HepG2 (cell line): ENCODE measurements at regions not wholly inside any gene's neighbourhood (a gene's known extent, or its start where the extent isn't known, plus 50 kb on each side); places are given as distances from the start of the nearest gene placed in this dataset.

Experiments used
- CAMTA2 ChIP-seq: sonication (generic); formaldehyde crosslinking; IDR thresholded peaks from 2 replicates; pipeline ENCODE4 v1.4.0; 2020; ENCODE audit warnings: mild to moderate bottlenecking, missing genetic modification reagents, borderline replicate concordance
- CHCHD3 ChIP-seq: sonication (generic); formaldehyde crosslinking; IDR thresholded peaks from 2 replicates; pipeline ENCODE4 v1.8.0; 2022; ENCODE audit warnings: mild to moderate bottlenecking, missing genetic modification reagents, moderate library complexity
- ELF4 ChIP-seq: sonication (generic); formaldehyde crosslinking; IDR thresholded peaks from 2 replicates; pipeline ENCODE4 v1.5.0; 2020; ENCODE audit warnings: missing genetic modification reagents, mild to moderate bottlenecking, moderate library complexity, borderline replicate concordance
- FOXM1 ChIP-seq: sonication (generic); formaldehyde crosslinking; IDR thresholded peaks from 2 replicates; pipeline ENCODE4 v1.5.0; 2020; ENCODE audit warnings: missing genetic modification reagents
- JUN ChIP-seq: sonication (generic); formaldehyde crosslinking; IDR thresholded peaks from 2 replicates; pipeline ENCODE4 v1.4.0; 2020; ENCODE audit warnings: mild to moderate bottlenecking, missing genetic modification reagents
- KAT7 ChIP-seq: IDR thresholded peaks from 2 replicates; pipeline ENCODE4 v1.6.1; 2018; ENCODE audit warnings: borderline replicate concordance, missing compliant biosample characterization
- MBD4 ChIP-seq: IDR thresholded peaks from 2 replicates; pipeline ENCODE4 v1.6.1; 2012; ENCODE audit warnings: low read length, inconsistent platforms, borderline replicate concordance
- MTERF4 ChIP-seq: sonication (generic); formaldehyde crosslinking; IDR thresholded peaks from 2 replicates; pipeline ENCODE4 v1.8.0; 2023; ENCODE audit warnings: mild to moderate bottlenecking, missing genetic modification reagents
- NFE2 ChIP-seq: sonication (generic); formaldehyde crosslinking; IDR thresholded peaks from 2 replicates; pipeline ENCODE4 v1.4.0; 2020; ENCODE audit warnings: missing genetic modification reagents
- NFYB ChIP-seq: sonication (generic); formaldehyde crosslinking; IDR thresholded peaks from 2 replicates; pipeline ENCODE4 v1.4.0; 2020; ENCODE audit warnings: missing genetic modification reagents
- PAWR ChIP-seq: sonication (generic); formaldehyde crosslinking; IDR thresholded peaks from 2 replicates; pipeline ENCODE4 v1.4.0; 2020; ENCODE audit warnings: missing genetic modification reagents, mild to moderate bottlenecking, borderline replicate concordance
- RORA ChIP-seq: sonication (generic); formaldehyde crosslinking; IDR thresholded peaks from 2 replicates; pipeline ENCODE4 v1.5.0; 2020; ENCODE audit warnings: mild to moderate bottlenecking, missing genetic modification reagents, moderate library complexity
- YEATS4 ChIP-seq: sonication (generic); formaldehyde crosslinking; IDR thresholded peaks from 2 replicates; pipeline ENCODE4 v1.4.0; 2020; ENCODE audit warnings: missing genetic modification reagents, borderline replicate concordance
- ZNF251 ChIP-seq: sonication (generic); formaldehyde crosslinking; IDR thresholded peaks from 2 replicates; pipeline ENCODE4 v1.9.0; 2021; ENCODE audit warnings: mild to moderate bottlenecking, missing genetic modification reagents
- ZNF557 ChIP-seq: sonication (generic); formaldehyde crosslinking; IDR thresholded peaks from 2 replicates; pipeline ENCODE4 v1.4.0; 2020; ENCODE audit warnings: missing genetic modification reagents
- ZNF598 ChIP-seq: sonication (generic); formaldehyde crosslinking; IDR thresholded peaks from 2 replicates; pipeline ENCODE4 v1.5.1; 2020; ENCODE audit warnings: mild to moderate bottlenecking, missing genetic modification reagents, borderline replicate concordance
- TF ChIP-seq, protein P1 (sequence below): sonication (generic); formaldehyde crosslinking; IDR thresholded peaks from 2 replicates; pipeline ENCODE4 v1.5.1; 2020; ENCODE audit warnings: mild to moderate bottlenecking, missing genetic modification reagents, borderline replicate concordance
- TF ChIP-seq, protein P2 (sequence below): sonication (generic); formaldehyde crosslinking; IDR thresholded peaks from 2 replicates; pipeline ENCODE4 v1.5.0; 2020; ENCODE audit warnings: mild to moderate bottlenecking, missing genetic modification reagents
- TF ChIP-seq, protein P3 (sequence below): sonication (generic); formaldehyde crosslinking; IDR thresholded peaks from 2 replicates; pipeline ENCODE4 v1.4.0; 2020; ENCODE audit warnings: mild to moderate bottlenecking, missing genetic modification reagents
- TF ChIP-seq, protein P4 (sequence below): sonication (generic); formaldehyde crosslinking; IDR thresholded peaks from 2 replicates; pipeline ENCODE4 v1.4.0; 2020; ENCODE audit warnings: mild to moderate bottlenecking, missing genetic modification reagents
- TF ChIP-seq, protein P5 (sequence below): sonication (generic); formaldehyde crosslinking; IDR thresholded peaks from 2 replicates; pipeline ENCODE4 v1.8.1; 2023; ENCODE audit warnings: missing genetic modification reagents, mild to moderate bottlenecking, borderline replicate concordance

- TF ChIP-seq, protein P1, sequence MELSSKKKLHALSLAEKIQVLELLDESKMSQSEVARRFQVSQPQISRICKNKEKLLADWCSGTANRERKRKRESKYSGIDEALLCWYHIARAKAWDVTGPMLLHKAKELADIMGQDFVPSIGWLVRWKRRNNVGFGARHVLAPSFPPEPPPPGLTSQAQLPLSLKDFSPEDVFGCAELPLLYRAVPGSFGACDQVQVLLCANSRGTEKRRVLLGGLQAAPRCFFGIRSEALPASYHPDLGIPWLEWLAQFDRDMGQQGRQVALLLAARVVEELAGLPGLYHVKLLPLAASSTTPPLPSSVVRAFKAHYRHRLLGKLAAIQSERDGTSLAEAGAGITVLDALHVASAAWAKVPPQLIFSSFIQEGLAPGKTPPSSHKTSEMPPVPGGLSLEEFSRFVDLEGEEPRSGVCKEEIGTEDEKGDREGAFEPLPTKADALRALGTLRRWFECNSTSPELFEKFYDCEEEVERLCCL: 0 out of 2 replicates have a peak, but pooled peaks have one; percentile 10
- TF ChIP-seq MTERF4 (no peak), NFYB (no peak), FOXM1 (CRISPR knock-in tag) (no peak), NFE2 (no peak), CHCHD3 (CRISPR knock-in tag) (no peak), ELF4 (no peak), PAWR (no peak), MBD4 (no peak), CAMTA2 (CRISPR knock-in tag) (no peak), RORA (CRISPR knock-in tag) (no peak), JUN (CRISPR knock-in tag) (no peak), ZNF251 (CRISPR knock-in tag) (no peak), ZNF557 (no peak), KAT7 (CRISPR knock-in tag) (no peak), YEATS4 (CRISPR knock-in tag) (peak; percentile 65; the same call in 1 of the 2 replicates), ZNF598 (CRISPR knock-in tag) (no peak)
- TF ChIP-seq, protein P2, sequence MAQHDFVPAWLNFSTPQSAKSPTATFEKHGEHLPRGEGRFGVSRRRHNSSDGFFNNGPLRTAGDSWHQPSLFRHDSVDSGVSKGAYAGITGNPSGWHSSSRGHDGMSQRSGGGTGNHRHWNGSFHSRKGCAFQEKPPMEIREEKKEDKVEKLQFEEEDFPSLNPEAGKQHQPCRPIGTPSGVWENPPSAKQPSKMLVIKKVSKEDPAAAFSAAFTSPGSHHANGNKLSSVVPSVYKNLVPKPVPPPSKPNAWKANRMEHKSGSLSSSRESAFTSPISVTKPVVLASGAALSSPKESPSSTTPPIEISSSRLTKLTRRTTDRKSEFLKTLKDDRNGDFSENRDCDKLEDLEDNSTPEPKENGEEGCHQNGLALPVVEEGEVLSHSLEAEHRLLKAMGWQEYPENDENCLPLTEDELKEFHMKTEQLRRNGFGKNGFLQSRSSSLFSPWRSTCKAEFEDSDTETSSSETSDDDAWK (CRISPR knock-in tag): no peak
- TF ChIP-seq, protein P3, sequence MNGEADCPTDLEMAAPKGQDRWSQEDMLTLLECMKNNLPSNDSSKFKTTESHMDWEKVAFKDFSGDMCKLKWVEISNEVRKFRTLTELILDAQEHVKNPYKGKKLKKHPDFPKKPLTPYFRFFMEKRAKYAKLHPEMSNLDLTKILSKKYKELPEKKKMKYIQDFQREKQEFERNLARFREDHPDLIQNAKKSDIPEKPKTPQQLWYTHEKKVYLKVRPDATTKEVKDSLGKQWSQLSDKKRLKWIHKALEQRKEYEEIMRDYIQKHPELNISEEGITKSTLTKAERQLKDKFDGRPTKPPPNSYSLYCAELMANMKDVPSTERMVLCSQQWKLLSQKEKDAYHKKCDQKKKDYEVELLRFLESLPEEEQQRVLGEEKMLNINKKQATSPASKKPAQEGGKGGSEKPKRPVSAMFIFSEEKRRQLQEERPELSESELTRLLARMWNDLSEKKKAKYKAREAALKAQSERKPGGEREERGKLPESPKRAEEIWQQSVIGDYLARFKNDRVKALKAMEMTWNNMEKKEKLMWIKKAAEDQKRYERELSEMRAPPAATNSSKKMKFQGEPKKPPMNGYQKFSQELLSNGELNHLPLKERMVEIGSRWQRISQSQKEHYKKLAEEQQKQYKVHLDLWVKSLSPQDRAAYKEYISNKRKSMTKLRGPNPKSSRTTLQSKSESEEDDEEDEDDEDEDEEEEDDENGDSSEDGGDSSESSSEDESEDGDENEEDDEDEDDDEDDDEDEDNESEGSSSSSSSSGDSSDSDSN: no peak; the same call in 1 of the 2 replicates
- TF ChIP-seq, protein P4, sequence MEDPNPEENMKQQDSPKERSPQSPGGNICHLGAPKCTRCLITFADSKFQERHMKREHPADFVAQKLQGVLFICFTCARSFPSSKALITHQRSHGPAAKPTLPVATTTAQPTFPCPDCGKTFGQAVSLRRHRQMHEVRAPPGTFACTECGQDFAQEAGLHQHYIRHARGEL (CRISPR knock-in tag): no peak
- TF ChIP-seq, protein P5, sequence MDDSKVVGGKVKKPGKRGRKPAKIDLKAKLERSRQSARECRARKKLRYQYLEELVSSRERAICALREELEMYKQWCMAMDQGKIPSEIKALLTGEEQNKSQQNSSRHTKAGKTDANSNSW (CRISPR knock-in tag): no peak
Observed at GRCh38 chr9:129413537-129414376, 207.1 kb downstream of the C9orf50 start (continued).
